GM23338 (cell line): ENCODE measurements at regions not wholly inside any gene's neighbourhood (a gene's known extent, or its start where the extent isn't known, plus 50 kb on each side); places are given as distances from the start of the nearest gene placed in this dataset.

Source experiments
- EZH2phosphoT487 ChIP-seq: fragments of 200-600 bp; sonication (generic); IDR thresholded peaks from one replicate; pipeline ENCODE4 v1.8.1; 2018; ENCODE audit warnings: antibody characterized with exemption; ENCODE audit not compliant: unreplicated experiment
- REST ChIP-seq: IDR thresholded peaks from one replicate; pipeline ENCODE4 v1.6.1; 2018; ENCODE audit warnings: antibody characterized with exemption; ENCODE audit not compliant: unreplicated experiment
- TF ChIP-seq, protein P1 (sequence below), 2 experiments: fragments of 200-600 bp in 1 of 2; sonication (generic) in 1 of 2; conservative IDR thresholded peaks; 2 replicates each; pipeline versions ENCODE4 v1.5.1 to v1.6.1; 2016 to 2017; ENCODE audit warnings: antibody characterized with exemption in 2 of 2, low read depth in 2 of 2, mild to moderate bottlenecking in 2 of 2, moderate library complexity in 1 of 2
- TF ChIP-seq, protein P2 (sequence below): IDR thresholded peaks from 2 replicates; pipeline ENCODE4 v1.6.1; 2016; ENCODE audit warnings: antibody characterized with exemption

DNA sequence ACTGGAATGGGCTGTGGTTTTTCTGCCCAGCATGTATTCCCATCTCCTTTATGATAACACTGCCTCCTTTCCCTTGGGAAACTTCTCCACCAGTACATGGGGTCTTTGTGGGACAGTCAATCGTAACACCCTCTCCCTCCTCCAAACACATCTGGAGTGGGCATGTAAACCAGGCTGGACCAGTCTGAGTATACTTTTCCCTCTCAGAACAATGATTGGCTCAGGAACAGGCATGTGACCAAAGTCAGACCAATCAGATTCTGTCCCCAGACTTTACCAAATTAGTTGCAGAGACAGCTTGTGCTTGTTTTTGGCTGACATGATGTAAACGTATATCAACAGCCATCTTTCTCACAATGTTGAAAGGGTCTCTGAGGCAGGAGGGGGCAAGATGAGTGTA, 97.1 kb upstream of the CRBN start:
- TF ChIP-seq, protein P1, sequence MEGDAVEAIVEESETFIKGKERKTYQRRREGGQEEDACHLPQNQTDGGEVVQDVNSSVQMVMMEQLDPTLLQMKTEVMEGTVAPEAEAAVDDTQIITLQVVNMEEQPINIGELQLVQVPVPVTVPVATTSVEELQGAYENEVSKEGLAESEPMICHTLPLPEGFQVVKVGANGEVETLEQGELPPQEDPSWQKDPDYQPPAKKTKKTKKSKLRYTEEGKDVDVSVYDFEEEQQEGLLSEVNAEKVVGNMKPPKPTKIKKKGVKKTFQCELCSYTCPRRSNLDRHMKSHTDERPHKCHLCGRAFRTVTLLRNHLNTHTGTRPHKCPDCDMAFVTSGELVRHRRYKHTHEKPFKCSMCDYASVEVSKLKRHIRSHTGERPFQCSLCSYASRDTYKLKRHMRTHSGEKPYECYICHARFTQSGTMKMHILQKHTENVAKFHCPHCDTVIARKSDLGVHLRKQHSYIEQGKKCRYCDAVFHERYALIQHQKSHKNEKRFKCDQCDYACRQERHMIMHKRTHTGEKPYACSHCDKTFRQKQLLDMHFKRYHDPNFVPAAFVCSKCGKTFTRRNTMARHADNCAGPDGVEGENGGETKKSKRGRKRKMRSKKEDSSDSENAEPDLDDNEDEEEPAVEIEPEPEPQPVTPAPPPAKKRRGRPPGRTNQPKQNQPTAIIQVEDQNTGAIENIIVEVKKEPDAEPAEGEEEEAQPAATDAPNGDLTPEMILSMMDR (conservative IDR thresholded peaks at IDR 0.05; ENCODE audit: low read depth in 2 of 2): no peak
- no peak for TF ChIP-seq REST
- TF ChIP-seq, protein P2, sequence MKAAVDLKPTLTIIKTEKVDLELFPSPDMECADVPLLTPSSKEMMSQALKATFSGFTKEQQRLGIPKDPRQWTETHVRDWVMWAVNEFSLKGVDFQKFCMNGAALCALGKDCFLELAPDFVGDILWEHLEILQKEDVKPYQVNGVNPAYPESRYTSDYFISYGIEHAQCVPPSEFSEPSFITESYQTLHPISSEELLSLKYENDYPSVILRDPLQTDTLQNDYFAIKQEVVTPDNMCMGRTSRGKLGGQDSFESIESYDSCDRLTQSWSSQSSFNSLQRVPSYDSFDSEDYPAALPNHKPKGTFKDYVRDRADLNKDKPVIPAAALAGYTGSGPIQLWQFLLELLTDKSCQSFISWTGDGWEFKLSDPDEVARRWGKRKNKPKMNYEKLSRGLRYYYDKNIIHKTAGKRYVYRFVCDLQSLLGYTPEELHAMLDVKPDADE: no peak
- no peak for TF ChIP-seq EZH2phosphoT487
